CD4-positive, alpha-beta T cell (primary cell): ENCODE measurements at regions not wholly inside any gene's neighbourhood (a gene's known extent, or its start where the extent isn't known, plus 50 kb on each side); places are given as distances from the start of the nearest gene placed in this dataset.

ENCODE experiments used
- ATAC-seq: fragments of 200-7000 bp; cut with Tn5 transposase; one replicate; pipeline ENCODE4 v1.10.0; 2022; ENCODE audit warnings: mild to moderate bottlenecking; ENCODE audit not compliant: poor library complexity
- CTCF ChIA-PET: fragments of 350-600 bp; sonication (Branson Sonifier 250); formaldehyde crosslinking; loops from one replicate; lab custom pipeline; 2021; ENCODE audit warnings: antibody characterized with exemption, inconsistent platforms; lab: Charles Lee
- POLR2A ChIA-PET: fragments of 350-600 bp; sonication (Branson Sonifier 250); formaldehyde crosslinking; loops from one replicate; lab custom pipeline; 2021; ENCODE audit warnings: antibody characterized with exemption, inconsistent platforms; lab: Charles Lee
- DNase-seq, 14 experiments: peaks; one replicate each; pipeline ENCODE4 v3.0.0-alpha.2; 2013 to 2020; ENCODE audit warnings: mixed read lengths in 2 of 14
- H3K27ac ChIP-seq, 2 donors: one replicate each; pipeline versions ENCODE4 v1.5.1 to v1.7.0; 2013; ENCODE audit warnings: low read length in 2 of 2, low read depth in 1 of 2, mild to moderate bottlenecking in 1 of 2
- H3K27me3 ChIP-seq, 2 experiments: 1 replicate in 1 of 2; 2 replicates in 1 of 2; pipeline versions ENCODE4 v1.6.1 to v1.7.0; 2013; ENCODE audit warnings: low read length in 2 of 2, control low read depth in 1 of 2, mild to moderate bottlenecking in 1 of 2, moderate library complexity in 1 of 2; ENCODE audit not compliant: insufficient read depth in 2 of 2, control insufficient read depth in 1 of 2
- H3K36me3 ChIP-seq: one replicate; pipeline ENCODE4 v1.6.1; 2013; ENCODE audit warnings: low read length, control low read depth; ENCODE audit not compliant: insufficient read depth
- H3K4me1 ChIP-seq: one replicate; pipeline ENCODE4 v1.6.1; 2013; ENCODE audit warnings: low read length, control low read depth; ENCODE audit not compliant: insufficient read depth
- H3K4me3 ChIP-seq: one replicate; pipeline ENCODE4 v1.5.1; 2013; ENCODE audit warnings: mild to moderate bottlenecking, low read length, moderate library complexity
- H3K9me3 ChIP-seq, 2 experiments: 1 replicate in 1 of 2; 2 replicates in 1 of 2; pipeline versions ENCODE4 v1.6.1 to v1.7.0; 2013; ENCODE audit warnings: low read length in 2 of 2, mild to moderate bottlenecking in 2 of 2, control low read depth in 1 of 2, moderate library complexity in 1 of 2; ENCODE audit not compliant: control insufficient read depth in 1 of 2, insufficient read depth in 1 of 2
- H3K27ac Mint-ChIP-seq: one replicate; pipeline ENCODE4 v1.8.0; 2020; ENCODE audit warnings: mixed read lengths
- H3K27me3 Mint-ChIP-seq: one replicate; pipeline ENCODE4 v1.8.0; 2021; ENCODE audit warnings: mixed read lengths
- H3K36me3 Mint-ChIP-seq: one replicate; pipeline ENCODE4 v1.8.0; 2021; ENCODE audit warnings: low read depth, mixed read lengths
- H3K4me1 Mint-ChIP-seq: one replicate; pipeline ENCODE4 v1.8.0; 2021; ENCODE audit warnings: low read depth, mixed read lengths
- H3K4me3 Mint-ChIP-seq: one replicate; pipeline ENCODE4 v1.8.0; 2020; ENCODE audit warnings: mild to moderate bottlenecking, mixed read lengths
- H3K9me3 Mint-ChIP-seq: one replicate; pipeline ENCODE4 v1.8.0; 2020; ENCODE audit warnings: mixed read lengths
- intact Hi-C, 2 experiments: fragments of 100-400 bp; cut with DNase I in 1 of 2; cut with micrococcal nuclease in 1 of 2; formaldehyde crosslinking; loops; one replicate each; pipeline versions ENCODE4 v1.15.1 to v1.9.0; 2023 to 2025; cut with DNase I, micrococcal nuclease
- TF ChIP-seq, protein P1 (sequence below): fragments of 200-600 bp; IDR thresholded peaks from one replicate; pipeline ENCODE4 v1.8.0; 2022; ENCODE audit warnings: antibody characterized with exemption, mild to moderate bottlenecking

DNA sequence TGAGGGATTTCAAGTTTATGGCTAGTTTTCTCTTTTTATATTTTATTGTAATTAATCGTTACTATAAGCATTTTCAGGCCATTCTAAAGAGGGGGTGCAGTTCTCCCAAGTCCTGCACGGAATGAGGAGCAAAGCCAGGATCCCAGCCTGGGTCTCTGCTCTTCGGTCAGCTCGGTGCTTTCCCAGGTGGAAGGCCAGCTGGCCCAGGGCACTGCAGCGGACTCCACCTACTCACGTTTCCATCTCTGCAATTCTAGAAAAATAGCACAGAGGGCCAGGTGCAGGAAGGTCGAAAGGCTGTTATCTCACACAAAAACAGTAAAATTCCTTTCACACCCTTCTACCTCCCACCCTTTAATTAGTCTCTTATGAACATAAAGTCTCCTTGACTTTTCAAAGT is 59.5 kb upstream of the HES1 start:
- H3K4me3 ChIP-seq, result no peak overlapping the region
- ATAC-seq (no peak), DNase-seq (no peak)
- H3K27me3 Mint-ChIP-seq, result peaks cover 32% of the 10 kb centered on the region
- H3K4me3 Mint-ChIP-seq, result no peak overlapping the region
- H3K9me3 Mint-ChIP-seq, result no peaks in the 10 kb centered on the region
- no peak overlapping the region for H3K27ac Mint-ChIP-seq
- no peaks in the 10 kb centered on the region for H3K36me3 Mint-ChIP-seq
- H3K27ac ChIP-seq, result no peak overlapping the region
- intact Hi-C loops, result no loop called here
- TF ChIP-seq, protein P1, sequence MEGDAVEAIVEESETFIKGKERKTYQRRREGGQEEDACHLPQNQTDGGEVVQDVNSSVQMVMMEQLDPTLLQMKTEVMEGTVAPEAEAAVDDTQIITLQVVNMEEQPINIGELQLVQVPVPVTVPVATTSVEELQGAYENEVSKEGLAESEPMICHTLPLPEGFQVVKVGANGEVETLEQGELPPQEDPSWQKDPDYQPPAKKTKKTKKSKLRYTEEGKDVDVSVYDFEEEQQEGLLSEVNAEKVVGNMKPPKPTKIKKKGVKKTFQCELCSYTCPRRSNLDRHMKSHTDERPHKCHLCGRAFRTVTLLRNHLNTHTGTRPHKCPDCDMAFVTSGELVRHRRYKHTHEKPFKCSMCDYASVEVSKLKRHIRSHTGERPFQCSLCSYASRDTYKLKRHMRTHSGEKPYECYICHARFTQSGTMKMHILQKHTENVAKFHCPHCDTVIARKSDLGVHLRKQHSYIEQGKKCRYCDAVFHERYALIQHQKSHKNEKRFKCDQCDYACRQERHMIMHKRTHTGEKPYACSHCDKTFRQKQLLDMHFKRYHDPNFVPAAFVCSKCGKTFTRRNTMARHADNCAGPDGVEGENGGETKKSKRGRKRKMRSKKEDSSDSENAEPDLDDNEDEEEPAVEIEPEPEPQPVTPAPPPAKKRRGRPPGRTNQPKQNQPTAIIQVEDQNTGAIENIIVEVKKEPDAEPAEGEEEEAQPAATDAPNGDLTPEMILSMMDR, result no peak
- H3K4me1 ChIP-seq, result peaks cover 4% of the 10 kb centered on the region
- CTCF ChIA-PET, result no interaction called here
- peaks cover 4 to 11% of the 10 kb centered on the region in 2 experiments for H3K27me3 ChIP-seq
- no peaks in the 10 kb centered on the region for H3K36me3 ChIP-seq
- no peaks in the 10 kb centered on the region for H3K9me3 ChIP-seq
- H3K4me1 Mint-ChIP-seq, result no peaks in the 10 kb centered on the region
- POLR2A ChIA-PET, result no interaction called here

DNA sequence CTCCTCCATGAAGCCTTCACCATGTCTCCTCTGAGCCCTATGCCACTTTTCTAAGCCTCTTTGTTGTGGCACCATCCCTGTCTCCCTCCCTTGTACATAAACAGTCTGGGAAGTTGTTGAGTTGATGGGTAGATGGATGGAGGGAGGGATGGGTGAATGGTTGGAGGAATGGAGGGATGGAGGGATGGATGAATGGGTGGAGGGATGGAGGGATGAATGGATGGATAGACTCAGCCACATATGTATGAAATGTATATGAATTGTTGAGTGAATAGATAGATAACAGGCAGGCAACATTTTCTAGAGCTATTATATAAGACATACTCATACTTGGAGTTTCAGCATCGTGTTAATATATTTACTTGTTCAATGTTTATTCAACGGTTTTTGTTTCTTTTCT is 58.3 kb upstream of the HES1 start:
- Histone ChIP-seq H3K4me1 (no peaks in the 10 kb centered on the region), H3K36me3 (no peaks in the 10 kb centered on the region), H3K9me3 (no peaks in the 10 kb centered on the region), H3K27ac (no peak overlapping the region), H3K27me3 (peaks cover 2 to 4% of the 10 kb centered on the region in 2 experiments), H3K4me3 (no peak overlapping the region)
- no peaks in the 10 kb centered on the region for H3K4me1 Mint-ChIP-seq
- peaks cover 30% of the 10 kb centered on the region for H3K27me3 Mint-ChIP-seq
- DNase-seq (no peak), ATAC-seq (no peak)
- ChIA-PET CTCF (no interaction called here), POLR2A (no interaction called here)
- intact Hi-C loops, result no loop called here
- H3K4me3 Mint-ChIP-seq, result no peak overlapping the region
- H3K36me3 Mint-ChIP-seq, result no peaks in the 10 kb centered on the region
- TF ChIP-seq, protein P1, result no peak
- H3K9me3 Mint-ChIP-seq, result no peaks in the 10 kb centered on the region
- no peak overlapping the region for H3K27ac Mint-ChIP-seq

DNA sequence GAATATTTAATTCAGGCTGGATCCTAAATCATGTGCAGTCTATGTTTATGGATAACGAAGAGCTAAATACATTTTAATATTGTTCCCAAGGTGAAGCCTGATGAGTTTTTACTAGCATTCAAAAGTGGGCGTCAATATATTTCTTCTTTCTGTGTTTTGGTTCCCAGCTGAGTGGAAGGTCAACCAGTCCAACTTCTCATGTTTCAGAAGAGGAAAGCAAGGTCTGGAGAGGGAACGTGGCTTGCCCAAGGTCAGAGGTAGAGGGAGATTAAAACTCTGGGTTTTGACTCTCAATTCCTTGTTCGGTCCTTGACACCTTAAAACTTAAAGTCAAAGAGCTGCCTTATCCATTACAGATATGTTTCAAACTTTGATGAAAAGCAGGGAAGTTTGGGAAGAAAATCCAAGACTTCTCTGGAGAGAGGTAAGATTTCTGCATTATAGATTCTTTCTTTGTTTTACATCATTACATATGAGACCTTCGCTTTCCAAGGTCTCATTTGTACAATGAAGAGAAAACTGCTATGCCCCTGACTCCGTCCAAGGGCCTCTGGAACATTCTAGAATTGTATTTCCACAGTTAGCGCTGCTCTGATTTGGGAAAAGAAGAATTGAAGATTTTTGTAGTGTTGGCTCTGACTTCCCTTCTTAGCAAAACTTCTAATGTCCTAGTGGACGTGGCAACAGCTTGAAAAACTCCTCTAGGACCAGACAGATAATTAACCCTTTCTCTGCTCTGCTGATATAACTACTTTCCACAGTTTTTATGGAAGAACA is 57.7 kb upstream of the HES1 start:
- TF ChIP-seq, protein P1, result no peak
- Histone ChIP-seq H3K4me3 (no peak overlapping the region), H3K4me1 (no peaks in the 10 kb centered on the region), H3K36me3 (no peaks in the 10 kb centered on the region), H3K27me3 (peaks cover 4% of the 10 kb centered on the region in 2 experiments), H3K27ac (no peak overlapping the region), H3K9me3 (no peaks in the 10 kb centered on the region)
- ChIA-PET CTCF (no interaction called here), POLR2A (no interaction called here)
- DNase-seq (no peak), ATAC-seq (no peak)
- Mint-ChIP-seq H3K9me3 (no peaks in the 10 kb centered on the region), H3K27me3 (peaks cover 27% of the 10 kb centered on the region), H3K27ac (no peak overlapping the region), H3K36me3 (no peaks in the 10 kb centered on the region), H3K4me1 (no peaks in the 10 kb centered on the region), H3K4me3 (no peak overlapping the region)
- intact Hi-C loops, result no loop called here
